ENCODE measurements at regions not wholly inside any gene's neighbourhood (a gene's known extent, or its start where the extent isn't known, plus 50 kb on each side); places are given as distances from the start of the nearest gene placed in this dataset.
A peak's percentile ranks its signal among the peaks of the same experiment; 100 is the strongest.

DNA sequence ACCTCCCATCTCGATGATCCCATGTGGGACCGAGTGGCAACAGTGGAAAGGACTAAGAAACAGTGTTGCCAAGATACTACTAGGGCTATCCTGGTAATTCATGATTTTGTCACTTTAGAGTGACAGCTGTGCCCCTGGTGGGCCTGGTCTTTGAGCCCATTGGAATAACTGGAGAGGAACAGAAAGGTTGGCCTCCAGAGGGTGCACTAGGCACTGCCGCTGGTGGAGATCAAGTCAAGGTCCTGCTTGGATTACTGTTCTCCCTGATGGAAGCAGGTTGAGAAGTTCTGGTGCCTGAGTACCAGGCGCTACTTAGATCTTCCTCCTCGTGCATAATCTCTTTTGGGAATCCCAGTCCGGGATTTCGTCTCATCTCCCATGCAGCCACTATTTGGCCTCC, 129.6 kb downstream of the SEC61B start:
- TF ChIP-seq, protein P1, sequence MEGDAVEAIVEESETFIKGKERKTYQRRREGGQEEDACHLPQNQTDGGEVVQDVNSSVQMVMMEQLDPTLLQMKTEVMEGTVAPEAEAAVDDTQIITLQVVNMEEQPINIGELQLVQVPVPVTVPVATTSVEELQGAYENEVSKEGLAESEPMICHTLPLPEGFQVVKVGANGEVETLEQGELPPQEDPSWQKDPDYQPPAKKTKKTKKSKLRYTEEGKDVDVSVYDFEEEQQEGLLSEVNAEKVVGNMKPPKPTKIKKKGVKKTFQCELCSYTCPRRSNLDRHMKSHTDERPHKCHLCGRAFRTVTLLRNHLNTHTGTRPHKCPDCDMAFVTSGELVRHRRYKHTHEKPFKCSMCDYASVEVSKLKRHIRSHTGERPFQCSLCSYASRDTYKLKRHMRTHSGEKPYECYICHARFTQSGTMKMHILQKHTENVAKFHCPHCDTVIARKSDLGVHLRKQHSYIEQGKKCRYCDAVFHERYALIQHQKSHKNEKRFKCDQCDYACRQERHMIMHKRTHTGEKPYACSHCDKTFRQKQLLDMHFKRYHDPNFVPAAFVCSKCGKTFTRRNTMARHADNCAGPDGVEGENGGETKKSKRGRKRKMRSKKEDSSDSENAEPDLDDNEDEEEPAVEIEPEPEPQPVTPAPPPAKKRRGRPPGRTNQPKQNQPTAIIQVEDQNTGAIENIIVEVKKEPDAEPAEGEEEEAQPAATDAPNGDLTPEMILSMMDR (conservative IDR thresholded peaks at IDR 0.05 in 1 of 2, IDR thresholded peaks at IDR 0.05 in 1 of 2; ENCODE audit: extremely low read depth in 1 of 2, insufficient read depth in 1 of 2, low read depth in 1 of 2, low read length in 2 of 2): peak in 1 of 2 donors; percentile 23
- no peak for TF ChIP-seq EZH2 (IDR thresholded peaks at IDR 0.05; ENCODE audit: borderline replicate concordance, low read length)
